ENCODE measurements at regions not wholly inside any gene's neighbourhood (a gene's known extent, or its start where the extent isn't known, plus 50 kb on each side); places are given as distances from the start of the nearest gene placed in this dataset.

GRCh38 chr14:43204816-43205215, 1302.3 kb downstream of the FSCB start:
- TF ChIP-seq CTCF (conservative IDR thresholded peaks at IDR 0.05; ENCODE audit: low read depth, low read length) (no peak), EZH2 (IDR thresholded peaks at IDR 0.05; ENCODE audit: borderline replicate concordance, low read depth, low read length, poor library complexity, severe bottlenecking) (no peak)
